Activated T-helper 2 cell treated with anti-CD3 and anti-CD28 coated beads, Interferon-gamma antibody, Interleukin-2, Interleukin-4, amounts not matched to agents 10 μg/mL and 5 μg/mL and 100 μg/mL, durations not matched to agents 14 hours and 24 hours and 36 hours (primary cell): ENCODE measurements at regions not wholly inside any gene's neighbourhood (a gene's known extent, or its start where the extent isn't known, plus 50 kb on each side); places are given as distances from the start of the nearest gene placed in this dataset.

Source experiments
- DNase-seq: peaks from one replicate; pipeline ENCODE4 v3.0.0; 2021; ENCODE audit warnings: low spot score
- H3K27ac Mint-ChIP-seq: one replicate; pipeline ENCODE4 v1.8.0; 2021; ENCODE audit warnings: mixed read lengths
- H3K27me3 Mint-ChIP-seq: one replicate; pipeline ENCODE4 v1.8.0; 2021; ENCODE audit warnings: low read depth, mixed read lengths
- H3K36me3 Mint-ChIP-seq: one replicate; pipeline ENCODE4 v1.8.0; 2021; ENCODE audit warnings: low read depth, mixed read lengths
- H3K4me1 Mint-ChIP-seq: one replicate; pipeline ENCODE4 v1.8.0; 2021; ENCODE audit warnings: low read depth, mixed read lengths
- H3K4me3 Mint-ChIP-seq: one replicate; pipeline ENCODE4 v1.8.0; 2021; ENCODE audit warnings: low read depth, mild to moderate bottlenecking, moderate library complexity, mixed read lengths
- H3K9me3 Mint-ChIP-seq: one replicate; pipeline ENCODE4 v1.8.0; 2021; ENCODE audit warnings: mixed read lengths
- intact Hi-C: fragments of 100-400 bp; cut with micrococcal nuclease; formaldehyde crosslinking; loops from one replicate; pipeline ENCODE4 v1.15.1; 2023

DNA sequence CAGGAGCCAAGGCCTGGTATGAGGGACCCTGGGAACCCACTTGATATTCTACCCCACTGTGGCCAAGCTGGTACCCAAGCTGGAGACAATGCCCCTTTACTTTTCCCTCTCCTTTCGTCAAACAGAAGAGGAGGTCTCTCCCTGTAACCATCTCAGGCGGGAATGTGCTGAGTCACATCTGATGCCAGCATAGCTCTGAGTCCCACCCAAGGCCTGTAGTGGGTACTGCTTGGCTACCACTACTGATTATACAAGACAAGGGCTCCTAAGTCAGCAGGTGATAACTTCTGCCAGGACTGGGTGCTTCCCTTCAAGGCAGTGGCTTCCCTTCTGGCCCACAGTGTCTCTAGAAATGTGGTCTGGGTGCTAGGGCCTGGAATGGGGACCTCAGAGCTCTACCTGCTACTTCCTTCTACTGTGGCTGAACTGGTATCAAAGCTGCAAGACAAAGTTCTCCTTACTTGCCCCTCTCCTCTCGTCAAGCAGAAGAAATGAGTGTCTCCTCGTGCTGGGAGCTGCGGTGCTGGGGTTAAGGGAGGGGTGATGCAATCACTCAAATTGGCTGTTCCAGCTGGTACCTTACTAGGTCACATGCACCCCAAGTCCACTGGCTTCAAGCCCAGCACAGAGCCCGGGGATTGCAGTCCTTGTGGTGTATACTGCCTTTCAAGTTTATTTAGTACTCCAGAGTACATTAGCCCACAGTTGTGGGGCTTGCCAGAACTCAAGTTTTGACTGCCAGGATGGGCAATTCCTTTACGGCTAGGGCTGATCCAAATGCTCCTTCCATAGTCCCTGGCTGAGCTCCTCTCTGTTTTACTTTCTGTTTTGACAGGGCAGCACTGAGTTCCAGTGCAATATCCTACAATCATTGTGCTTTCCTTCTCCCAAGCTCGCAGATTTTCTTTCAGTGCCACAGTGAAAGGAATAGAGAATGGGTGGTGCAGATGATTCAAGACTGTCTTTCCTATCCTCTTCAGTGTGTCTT lies 419.7 kb upstream of the CNTN5 start:
- Mint-ChIP-seq H3K36me3 (no peaks in the 10 kb centered on the region), H3K4me1 (no peaks in the 10 kb centered on the region), H3K27ac (no peak overlapping the region), H3K9me3 (peaks cover 32% of the 10 kb centered on the region), H3K4me3 (no peak overlapping the region), H3K27me3 (no peaks in the 10 kb centered on the region)
- intact Hi-C loops, result no loop called here
- DNase-seq, result no peak

DNA sequence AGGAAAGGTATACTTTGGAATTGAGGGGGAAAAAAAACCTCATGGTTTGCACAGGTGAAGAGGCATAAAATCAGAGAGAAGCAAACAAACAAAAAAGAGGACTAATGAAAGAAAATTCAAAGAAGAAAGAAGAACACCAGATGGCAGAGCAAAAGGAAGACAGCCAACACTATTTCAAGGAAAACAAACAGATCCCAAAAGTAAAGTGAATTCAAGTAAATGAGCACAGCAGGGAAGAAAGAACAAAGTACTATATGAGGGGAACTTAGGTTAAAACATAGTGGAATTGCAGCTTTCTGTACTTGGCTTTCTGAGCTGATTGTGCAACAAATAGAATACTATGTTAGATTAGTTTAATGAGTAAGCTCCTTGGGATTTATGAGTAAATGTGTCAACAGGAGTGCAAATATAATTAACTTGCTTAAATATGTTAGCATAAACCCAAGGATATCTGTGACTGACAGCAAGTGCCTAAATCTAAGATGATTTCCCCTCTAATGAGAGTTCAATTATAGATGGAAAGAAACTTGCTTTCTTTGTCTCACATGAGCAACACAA lies 404.6 kb upstream of the CNTN5 start:
- Mint-ChIP-seq H3K4me3 (no peak overlapping the region), H3K36me3 (no peaks in the 10 kb centered on the region), H3K9me3 (peaks cover 36% of the 10 kb centered on the region), H3K4me1 (no peaks in the 10 kb centered on the region), H3K27me3 (no peaks in the 10 kb centered on the region), H3K27ac (no peak overlapping the region)
- intact Hi-C loops, result no loop called here
- no peak for DNase-seq

DNA sequence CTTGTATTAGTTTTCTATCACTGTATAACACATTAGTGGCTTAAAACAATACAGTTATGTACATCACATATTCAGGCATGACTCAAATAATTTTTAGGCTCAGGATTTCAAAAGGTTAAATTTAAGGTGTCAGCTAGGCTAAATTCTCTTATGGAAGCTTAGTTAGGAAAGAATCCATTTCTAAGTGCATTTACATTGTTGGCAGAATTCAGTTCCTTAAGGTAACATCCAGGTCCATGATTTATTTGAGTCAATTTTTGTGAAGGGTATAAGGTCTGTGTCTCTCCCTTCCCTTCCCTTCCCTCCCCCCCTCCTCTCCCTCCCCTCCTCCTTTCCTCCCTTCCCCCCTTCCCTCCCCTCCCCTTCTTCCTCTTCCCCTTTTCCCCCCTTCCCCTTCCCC lies 399.0 kb upstream of the CNTN5 start:
- no peaks in the 10 kb centered on the region for H3K27me3 Mint-ChIP-seq

DNA sequence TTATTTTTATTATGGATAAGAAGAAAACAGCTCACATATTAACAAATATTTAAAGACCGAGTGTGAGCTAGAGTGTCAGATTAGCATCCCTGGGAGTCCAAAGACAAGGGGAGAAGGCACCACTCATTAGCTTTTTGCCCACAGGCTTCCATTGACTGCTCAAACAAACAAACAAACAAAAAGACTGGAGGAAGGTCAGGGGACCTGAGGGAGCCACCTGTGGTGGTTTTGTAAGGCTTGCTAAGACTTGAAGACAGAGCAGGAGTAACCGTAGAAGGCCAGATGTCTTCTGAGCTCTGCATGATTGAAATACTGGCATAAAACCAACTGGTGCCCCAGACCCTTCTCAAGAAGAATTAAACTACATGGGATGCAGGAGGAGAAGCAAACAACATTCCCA lies 395.2 kb upstream of the CNTN5 start:
- Mint-ChIP-seq H3K27me3 (no peaks in the 10 kb centered on the region), H3K4me1 (no peaks in the 10 kb centered on the region), H3K4me3 (no peak overlapping the region), H3K27ac (no peak overlapping the region), H3K9me3 (peaks cover 32% of the 10 kb centered on the region), H3K36me3 (no peaks in the 10 kb centered on the region)
- intact Hi-C loops, result no loop called here
- DNase-seq, result no peak

More for the DNA sequence above, 399.0 kb upstream of the CNTN5 start:
- no peak for DNase-seq
- intact Hi-C loops, result no loop called here
- no peak overlapping the region for H3K4me3 Mint-ChIP-seq
- H3K4me1 Mint-ChIP-seq, result no peaks in the 10 kb centered on the region
- H3K9me3 Mint-ChIP-seq, result peaks cover 51% of the 10 kb centered on the region
- no peak overlapping the region for H3K27ac Mint-ChIP-seq
- no peaks in the 10 kb centered on the region for H3K36me3 Mint-ChIP-seq

DNA sequence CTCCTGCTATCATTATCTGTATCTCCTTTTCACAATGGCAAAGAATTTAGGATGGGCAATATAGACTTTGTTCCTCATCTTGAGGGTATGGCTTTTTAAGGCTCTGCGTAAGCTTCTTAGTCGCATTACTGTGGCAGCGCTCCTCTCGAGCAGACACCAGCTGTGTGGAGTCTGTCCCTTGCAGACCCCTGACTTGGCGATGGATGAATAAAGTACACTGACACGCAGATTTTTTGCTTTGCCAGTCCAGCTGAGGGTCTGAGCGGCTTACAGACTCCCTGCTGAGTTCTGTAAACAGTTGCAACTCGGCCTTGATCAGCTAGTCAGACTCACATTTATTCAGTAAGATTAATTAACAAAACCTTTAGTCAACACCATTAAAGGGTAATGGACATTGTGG lies 390.0 kb upstream of the CNTN5 start:
- intact Hi-C loops, result no loop called here
- no peaks in the 10 kb centered on the region for H3K4me1 Mint-ChIP-seq

DNA sequence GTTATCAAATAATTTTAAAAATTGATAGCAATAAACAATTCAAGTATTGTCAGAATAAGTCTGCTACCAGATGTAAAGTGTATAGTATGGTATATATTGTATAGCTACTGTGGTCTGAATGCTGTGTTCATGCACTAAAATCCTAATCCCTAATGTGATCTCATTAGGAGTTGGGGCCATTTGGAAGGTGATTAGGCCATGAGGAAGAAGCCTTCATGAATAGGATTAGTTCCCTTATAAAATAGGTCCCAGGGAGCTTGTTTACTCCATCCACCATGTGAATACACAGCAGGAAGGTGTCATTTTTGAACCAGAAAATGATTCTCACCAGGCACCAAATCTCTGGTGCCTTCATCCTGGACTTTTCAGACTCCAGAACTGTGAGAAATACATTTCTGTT lies 363.0 kb upstream of the CNTN5 start:
- Mint-ChIP-seq H3K4me1 (no peaks in the 10 kb centered on the region), H3K9me3 (peaks cover 27% of the 10 kb centered on the region), H3K27me3 (no peaks in the 10 kb centered on the region), H3K27ac (no peak overlapping the region), H3K4me3 (no peak overlapping the region), H3K36me3 (no peaks in the 10 kb centered on the region)
- DNase-seq, result no peak
- intact Hi-C loops, result no loop called here

More for the DNA sequence above, 390.0 kb upstream of the CNTN5 start:
- Mint-ChIP-seq H3K27me3 (no peaks in the 10 kb centered on the region), H3K9me3 (peaks cover 18% of the 10 kb centered on the region), H3K36me3 (no peaks in the 10 kb centered on the region), H3K4me3 (no peak overlapping the region), H3K27ac (no peak overlapping the region)
- DNase-seq, result no peak

DNA sequence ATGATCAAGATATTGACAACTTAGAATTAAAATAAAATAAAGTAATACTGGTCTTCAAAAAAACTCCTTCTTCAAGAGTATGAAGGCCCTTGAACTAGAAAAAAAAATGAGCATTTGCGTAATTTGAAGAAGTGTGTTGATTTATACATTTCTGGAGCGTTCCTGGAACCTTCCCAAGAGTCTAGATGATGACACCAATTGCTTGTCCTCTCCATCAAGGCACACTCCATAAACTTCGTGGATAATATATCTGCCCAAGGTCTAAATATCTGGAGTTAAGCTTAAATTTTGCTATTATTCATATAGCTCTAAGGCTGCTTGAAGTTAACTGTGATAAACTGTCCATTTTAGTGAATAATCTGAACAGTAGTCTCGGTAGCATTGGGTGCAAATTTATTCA lies 361.3 kb upstream of the CNTN5 start:
- Mint-ChIP-seq H3K27ac (no peak overlapping the region), H3K4me3 (no peak overlapping the region), H3K4me1 (no peaks in the 10 kb centered on the region), H3K9me3 (peaks cover 21% of the 10 kb centered on the region), H3K36me3 (no peaks in the 10 kb centered on the region), H3K27me3 (no peaks in the 10 kb centered on the region)
- DNase-seq, result no peak
- intact Hi-C loops, result no loop called here

DNA sequence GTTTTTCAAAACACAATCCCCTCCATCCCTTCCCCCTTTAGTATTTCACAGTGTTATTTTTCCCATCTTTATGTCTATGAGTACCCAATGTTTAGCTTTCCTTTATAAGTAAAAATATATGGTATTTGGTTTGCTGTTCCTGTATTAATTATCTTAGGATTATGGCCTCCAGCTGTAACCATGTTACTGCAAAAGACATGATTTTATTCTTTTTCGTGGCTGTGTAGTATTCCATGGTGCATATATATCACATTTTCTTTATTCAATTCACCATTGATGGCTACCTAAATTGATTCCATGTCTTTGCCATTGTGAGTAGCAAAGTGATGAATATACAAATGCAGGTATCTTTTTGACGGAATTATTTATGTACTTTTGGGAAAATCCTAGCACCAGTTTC lies 346.4 kb upstream of the CNTN5 start:
- no peak for DNase-seq
- Mint-ChIP-seq H3K27me3 (no peaks in the 10 kb centered on the region), H3K4me1 (no peaks in the 10 kb centered on the region), H3K9me3 (peaks cover 34% of the 10 kb centered on the region), H3K36me3 (no peaks in the 10 kb centered on the region), H3K27ac (no peak overlapping the region), H3K4me3 (no peak overlapping the region)
- intact Hi-C loops, result no loop called here

DNA sequence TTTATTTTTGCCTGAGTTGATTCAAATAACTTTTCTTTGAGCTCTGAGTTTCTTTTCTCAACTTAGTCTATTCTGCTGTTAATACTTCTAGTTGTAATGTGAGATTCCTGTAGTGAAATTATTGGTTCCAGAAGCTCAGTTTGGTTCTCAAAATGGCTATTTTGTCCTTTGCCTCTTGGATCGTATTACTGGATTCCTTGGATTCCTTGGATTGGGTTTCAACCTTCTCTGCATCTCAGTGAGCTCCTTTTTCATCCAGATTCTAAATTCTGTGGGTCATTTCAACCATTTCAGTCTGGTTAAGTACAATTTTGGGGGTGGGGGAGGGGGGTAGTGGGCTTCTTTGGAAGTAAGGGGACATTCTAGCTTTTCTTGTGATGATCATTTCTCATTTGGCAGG lies 341.1 kb upstream of the CNTN5 start:
- H3K4me3 Mint-ChIP-seq, result no peak overlapping the region
- H3K9me3 Mint-ChIP-seq, result peaks cover 52% of the 10 kb centered on the region
- DNase-seq, result no peak
- H3K27ac Mint-ChIP-seq, result no peak overlapping the region
- no peaks in the 10 kb centered on the region for H3K36me3 Mint-ChIP-seq
- no peaks in the 10 kb centered on the region for H3K27me3 Mint-ChIP-seq
- intact Hi-C loops, result no loop called here
- no peaks in the 10 kb centered on the region for H3K4me1 Mint-ChIP-seq

DNA sequence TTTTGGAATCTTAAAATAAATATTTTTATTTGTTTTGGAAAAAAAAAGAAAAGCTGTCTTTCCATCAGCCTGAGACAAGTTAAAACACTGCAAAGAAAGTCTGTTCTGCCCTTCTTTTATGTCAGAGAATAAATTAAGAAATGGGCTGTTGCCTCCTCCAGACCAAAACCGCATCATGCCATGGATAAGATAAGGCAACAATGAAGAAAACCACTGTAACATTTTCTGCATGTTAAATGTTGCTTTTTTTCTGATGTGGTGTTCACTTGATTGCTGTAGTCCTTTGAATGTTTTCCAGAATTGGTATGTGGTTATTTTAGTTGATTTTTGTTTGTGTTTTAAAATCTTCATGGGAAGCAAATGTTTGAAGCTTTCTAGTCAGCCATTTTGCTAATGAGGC lies 319.2 kb upstream of the CNTN5 start:
- intact Hi-C loops, result no loop called here
- no peak overlapping the region for H3K4me3 Mint-ChIP-seq

DNA sequence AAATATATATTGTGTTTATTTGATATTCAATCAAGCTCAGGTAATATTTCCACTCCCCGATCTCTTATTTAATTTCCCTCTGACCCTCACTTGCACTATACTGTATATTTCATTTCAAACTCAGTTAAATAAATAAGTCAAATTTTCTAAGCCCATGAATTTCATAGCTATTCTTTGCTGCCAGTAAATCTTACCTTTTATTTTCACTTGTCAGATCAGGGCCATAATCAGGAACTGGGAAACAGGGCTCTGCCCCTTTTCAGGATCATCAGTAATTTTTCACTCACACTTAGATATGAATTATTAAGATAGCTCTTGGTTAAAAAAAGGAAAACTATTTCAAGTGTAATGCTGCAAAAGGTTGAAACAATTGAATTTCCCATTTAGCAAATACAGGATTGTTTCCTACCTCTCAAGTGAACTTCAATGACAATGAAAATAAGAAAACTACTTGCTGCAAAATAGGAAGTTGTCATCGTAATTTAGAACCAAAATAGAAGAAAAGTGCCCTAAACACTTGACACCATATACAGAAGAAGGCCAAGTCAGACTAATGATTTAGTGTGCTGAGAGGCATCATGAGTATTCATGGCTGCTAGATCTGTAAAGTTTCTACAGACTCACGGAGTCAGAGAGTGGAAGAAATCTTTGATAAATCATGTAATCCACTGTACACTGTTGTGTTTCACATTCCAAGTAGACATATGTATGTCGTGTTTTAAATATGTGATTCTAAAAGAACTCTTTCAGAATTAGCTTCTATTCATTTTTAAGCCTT lies 316.8 kb upstream of the CNTN5 start:
- no peaks in the 10 kb centered on the region for H3K4me1 Mint-ChIP-seq
- H3K27me3 Mint-ChIP-seq, result no peaks in the 10 kb centered on the region
- H3K9me3 Mint-ChIP-seq, result peaks cover 13% of the 10 kb centered on the region
- no peak overlapping the region for H3K4me3 Mint-ChIP-seq
- intact Hi-C loops, result no loop called here
- no peak overlapping the region for H3K27ac Mint-ChIP-seq
- H3K36me3 Mint-ChIP-seq, result no peaks in the 10 kb centered on the region
- DNase-seq, result no peak

More for the DNA sequence above, 319.2 kb upstream of the CNTN5 start:
- Mint-ChIP-seq H3K36me3 (no peaks in the 10 kb centered on the region), H3K27ac (no peak overlapping the region), H3K9me3 (peaks cover 19% of the 10 kb centered on the region), H3K27me3 (no peaks in the 10 kb centered on the region), H3K4me1 (no peaks in the 10 kb centered on the region)
- no peak for DNase-seq

DNA sequence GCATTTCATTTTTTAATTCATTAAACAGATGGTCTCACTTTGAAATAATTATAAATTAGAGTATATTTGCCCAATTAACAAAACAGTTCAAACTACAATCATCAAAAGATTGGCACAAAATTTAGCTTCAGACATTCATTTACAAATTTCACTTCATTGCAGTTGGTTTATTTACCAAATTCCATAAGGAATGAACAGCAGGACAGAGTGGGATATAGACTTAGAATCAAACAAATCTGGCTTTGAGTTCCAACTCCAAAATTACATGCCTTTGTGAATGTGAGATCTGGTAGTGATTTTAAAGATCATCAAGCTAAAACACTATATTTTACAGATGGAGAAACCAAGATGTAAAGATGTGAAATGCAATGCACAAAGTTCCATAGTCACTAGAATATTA lies 310.7 kb upstream of the CNTN5 start:
- no peak for DNase-seq
- Mint-ChIP-seq H3K27ac (no peak overlapping the region), H3K4me3 (no peak overlapping the region), H3K27me3 (no peaks in the 10 kb centered on the region), H3K4me1 (no peaks in the 10 kb centered on the region), H3K36me3 (no peaks in the 10 kb centered on the region), H3K9me3 (peaks cover 24% of the 10 kb centered on the region)
- intact Hi-C loops, result no loop called here

DNA sequence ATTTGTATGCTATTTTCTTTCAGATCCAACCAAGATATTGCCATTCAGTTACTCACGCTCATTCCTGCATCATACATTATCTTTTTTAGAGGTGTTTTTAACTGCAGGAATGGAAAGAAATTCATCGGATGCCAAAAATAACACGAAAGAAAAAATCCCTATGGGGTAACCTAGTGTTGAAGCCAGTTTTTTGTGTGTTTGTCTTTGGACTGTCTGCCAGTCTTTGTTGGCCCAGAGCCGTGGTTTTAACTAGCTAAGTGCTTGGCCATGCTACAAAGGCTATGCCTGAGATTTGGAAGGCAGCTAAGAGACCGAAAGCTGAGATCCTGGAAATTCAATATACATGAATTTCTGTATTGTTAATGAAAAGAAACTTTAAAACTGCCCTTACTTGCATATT lies 309.8 kb upstream of the CNTN5 start:
- Mint-ChIP-seq H3K36me3 (no peaks in the 10 kb centered on the region), H3K4me1 (no peaks in the 10 kb centered on the region), H3K27ac (no peak overlapping the region), H3K4me3 (no peak overlapping the region), H3K9me3 (peaks cover 33% of the 10 kb centered on the region), H3K27me3 (no peaks in the 10 kb centered on the region)
- intact Hi-C loops, result no loop called here
- DNase-seq, result no peak
